Testis (tissue), 2 donors: ENCODE measurements at regions not wholly inside any gene's neighbourhood (a gene's known extent, or its start where the extent isn't known, plus 50 kb on each side); places are given as distances from the start of the nearest gene placed in this dataset.

Experiments
- DNase-seq: peaks from one replicate; pipeline ENCODE4 v3.0.0-alpha.2; 2019
- H3K27ac ChIP-seq, 2 donors: fragments of 200-600 bp; sonication (generic); one replicate each; pipeline ENCODE4 v1.5.1; 2019
- H3K27me3 ChIP-seq: fragments of 200-600 bp; sonication (generic); one replicate; pipeline ENCODE4 v1.5.1; 2019
- H3K36me3 ChIP-seq: fragments of 200-600 bp; sonication (generic); one replicate; pipeline ENCODE4 v1.5.1; 2017; ENCODE audit warnings: low read depth; ENCODE audit errors: missing control alignments
- H3K4me1 ChIP-seq: fragments of 200-600 bp; sonication (generic); one replicate; pipeline ENCODE4 v1.5.1; 2019
- H3K4me3 ChIP-seq, 2 donors: fragments of 200-600 bp; sonication (generic); one replicate each; pipeline ENCODE4 v1.5.1; 2017 to 2019
- H3K9me3 ChIP-seq: fragments of 200-600 bp; sonication (generic); one replicate; pipeline ENCODE4 v1.5.1; 2017
- POLR2A ChIP-seq: fragments of 450-650 bp; IDR thresholded peaks from one replicate; pipeline ENCODE4 v1.6.1; 2017; ENCODE audit warnings: antibody characterized with exemption, mild to moderate bottlenecking, moderate library complexity
- WGBS, 2 donors: methylation state at CpG; one replicate each; pipeline ENCODE4 v1.1.5; 2018; 5-methylcytosine and 5-hydroxymethylcytosine counted together
- intact Hi-C: fragments of 100-400 bp; cut with DNase I; formaldehyde crosslinking; loops from one replicate; pipeline ENCODE4 v1.15.1; 2023; ENCODE audit warnings: low total_unique reads
- TF ChIP-seq, protein P1 (sequence below), 3 experiments: fragments of 450-650 bp in 2 of 3; fragments of 200-600 bp in 1 of 3; sonication (generic) in 1 of 3; IDR thresholded peaks; one replicate each; pipeline ENCODE4 v1.5.1; 2016 to 2019; ENCODE audit warnings: antibody characterized with exemption in 3 of 3, mild to moderate bottlenecking in 2 of 3, moderate library complexity in 1 of 3

DNA sequence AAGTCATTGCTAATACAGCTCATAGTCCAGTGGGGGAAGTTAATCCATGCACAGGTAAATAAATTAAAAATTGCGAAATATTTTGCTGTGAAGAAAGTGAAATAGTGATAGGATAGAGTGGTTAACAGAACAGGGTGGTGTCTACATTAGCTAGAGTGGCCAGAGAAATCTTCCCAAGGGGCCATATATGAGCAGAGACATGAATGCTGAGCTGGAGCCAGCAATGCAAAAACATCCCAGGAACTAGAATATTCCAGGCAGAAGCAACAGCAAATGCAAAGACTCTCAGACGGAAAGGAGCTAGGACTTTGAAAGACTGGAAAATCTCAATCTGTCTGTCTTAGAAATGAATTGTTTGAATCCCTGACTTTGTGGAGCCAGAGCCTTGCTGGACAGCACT lies 1221.6 kb downstream of the MAT2B start:
- Histone ChIP-seq H3K4me1 (no peaks in the 10 kb centered on the region), H3K4me3 (no peak overlapping the region), H3K27me3 (no peaks in the 10 kb centered on the region), H3K36me3 (no peaks in the 10 kb centered on the region), H3K9me3 (no peaks in the 10 kb centered on the region), H3K27ac (no peak overlapping the region)
- intact Hi-C loops, result no loop called here
- DNase-seq, result no peak
- TF ChIP-seq, protein P1, sequence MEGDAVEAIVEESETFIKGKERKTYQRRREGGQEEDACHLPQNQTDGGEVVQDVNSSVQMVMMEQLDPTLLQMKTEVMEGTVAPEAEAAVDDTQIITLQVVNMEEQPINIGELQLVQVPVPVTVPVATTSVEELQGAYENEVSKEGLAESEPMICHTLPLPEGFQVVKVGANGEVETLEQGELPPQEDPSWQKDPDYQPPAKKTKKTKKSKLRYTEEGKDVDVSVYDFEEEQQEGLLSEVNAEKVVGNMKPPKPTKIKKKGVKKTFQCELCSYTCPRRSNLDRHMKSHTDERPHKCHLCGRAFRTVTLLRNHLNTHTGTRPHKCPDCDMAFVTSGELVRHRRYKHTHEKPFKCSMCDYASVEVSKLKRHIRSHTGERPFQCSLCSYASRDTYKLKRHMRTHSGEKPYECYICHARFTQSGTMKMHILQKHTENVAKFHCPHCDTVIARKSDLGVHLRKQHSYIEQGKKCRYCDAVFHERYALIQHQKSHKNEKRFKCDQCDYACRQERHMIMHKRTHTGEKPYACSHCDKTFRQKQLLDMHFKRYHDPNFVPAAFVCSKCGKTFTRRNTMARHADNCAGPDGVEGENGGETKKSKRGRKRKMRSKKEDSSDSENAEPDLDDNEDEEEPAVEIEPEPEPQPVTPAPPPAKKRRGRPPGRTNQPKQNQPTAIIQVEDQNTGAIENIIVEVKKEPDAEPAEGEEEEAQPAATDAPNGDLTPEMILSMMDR (IDR thresholded peaks at IDR 0.05), result no peak
- no peak for TF ChIP-seq POLR2A
- 92 to 93% methylated on average over 2 of the region's 2 CpGs for WGBS, 2 donors

DNA sequence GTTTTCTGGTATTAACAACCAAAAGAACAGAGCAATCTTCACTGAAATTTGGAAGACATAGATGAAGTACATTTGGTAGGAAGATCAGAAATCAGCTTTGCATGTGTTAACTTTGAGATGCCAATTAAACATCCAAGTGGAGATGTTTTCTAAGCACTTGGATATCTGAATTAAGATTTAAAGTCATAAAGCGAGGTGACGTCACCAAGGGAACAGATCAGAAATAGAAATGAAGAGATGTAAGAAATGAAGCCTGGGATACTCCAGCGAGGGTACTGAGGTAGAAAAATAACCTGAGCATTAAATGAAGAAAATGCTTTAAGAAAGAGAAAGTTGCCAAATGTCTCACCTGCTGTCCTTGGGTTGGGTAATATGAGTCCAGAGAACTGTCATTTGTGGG lies 1223.3 kb downstream of the MAT2B start:
- Histone ChIP-seq H3K27me3 (no peaks in the 10 kb centered on the region), H3K4me3 (no peak overlapping the region), H3K9me3 (no peaks in the 10 kb centered on the region), H3K36me3 (no peaks in the 10 kb centered on the region), H3K27ac (no peak overlapping the region), H3K4me1 (no peaks in the 10 kb centered on the region)
- DNase-seq, result no peak
- intact Hi-C loops, result no loop called here
- TF ChIP-seq POLR2A, result no peak
- TF ChIP-seq, protein P1 (IDR thresholded peaks at IDR 0.05), result no peak
- WGBS, 2 donors, result 90 to 92% methylated on average over 3 of the region's 3 CpGs

DNA sequence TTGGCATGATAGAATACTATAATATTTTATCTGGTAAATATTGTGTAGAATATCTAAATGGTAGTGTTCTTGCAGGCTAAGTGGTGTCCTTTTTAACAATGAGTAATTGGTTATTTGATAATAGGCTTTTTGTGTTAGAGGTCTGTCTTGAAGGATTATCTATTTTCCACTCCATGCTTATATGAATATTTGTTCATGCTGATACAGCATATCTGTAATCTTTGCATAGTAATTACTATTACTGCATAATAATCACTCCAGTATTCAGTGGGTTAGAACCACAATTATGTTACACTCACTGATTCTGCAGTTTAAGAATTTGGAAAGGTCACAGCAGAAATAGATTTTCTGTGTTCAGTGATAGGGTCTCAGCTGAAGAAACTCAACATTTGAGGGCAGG lies 1229.9 kb downstream of the MAT2B start:
- Histone ChIP-seq H3K27ac (no peak overlapping the region), H3K36me3 (no peaks in the 10 kb centered on the region), H3K27me3 (no peaks in the 10 kb centered on the region), H3K4me1 (no peaks in the 10 kb centered on the region), H3K4me3 (no peak overlapping the region), H3K9me3 (no peaks in the 10 kb centered on the region)
- TF ChIP-seq, protein P1 (IDR thresholded peaks at IDR 0.05), result no peak
- no peak for TF ChIP-seq POLR2A
- intact Hi-C loops, result no loop called here
- no peak for DNase-seq

DNA sequence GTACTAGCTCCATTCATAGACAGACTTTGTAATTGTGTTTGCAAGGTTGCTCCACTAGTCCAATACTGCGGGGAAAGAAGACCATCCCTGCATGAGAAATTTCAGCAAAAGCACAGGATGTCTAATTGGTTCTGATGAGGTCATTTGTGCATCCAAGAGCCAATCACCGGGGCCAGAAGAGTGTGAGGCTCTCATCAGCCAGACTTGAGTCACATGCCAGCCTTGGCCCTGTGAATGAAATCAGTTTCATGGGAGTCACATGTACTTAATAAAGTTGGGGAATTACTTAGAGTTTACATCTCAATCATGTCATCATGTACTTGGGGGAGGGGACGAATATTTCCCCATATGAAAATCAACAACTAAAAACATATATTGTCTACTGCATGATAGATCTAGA lies 1236.0 kb downstream of the MAT2B start:
- H3K27ac ChIP-seq, result no peak overlapping the region
- H3K27me3 ChIP-seq, result no peaks in the 10 kb centered on the region
- WGBS, 2 donors, result 90% methylated on average over 3 of the region's 3 CpGs
- H3K36me3 ChIP-seq, result no peaks in the 10 kb centered on the region
- intact Hi-C loops, result no loop called here
- TF ChIP-seq, protein P1 (IDR thresholded peaks at IDR 0.05), result no peak
- no peak for TF ChIP-seq POLR2A
- DNase-seq, result no peak
- no peaks in the 10 kb centered on the region for H3K9me3 ChIP-seq
- no peaks in the 10 kb centered on the region for H3K4me1 ChIP-seq
- H3K4me3 ChIP-seq, result no peak overlapping the region

DNA sequence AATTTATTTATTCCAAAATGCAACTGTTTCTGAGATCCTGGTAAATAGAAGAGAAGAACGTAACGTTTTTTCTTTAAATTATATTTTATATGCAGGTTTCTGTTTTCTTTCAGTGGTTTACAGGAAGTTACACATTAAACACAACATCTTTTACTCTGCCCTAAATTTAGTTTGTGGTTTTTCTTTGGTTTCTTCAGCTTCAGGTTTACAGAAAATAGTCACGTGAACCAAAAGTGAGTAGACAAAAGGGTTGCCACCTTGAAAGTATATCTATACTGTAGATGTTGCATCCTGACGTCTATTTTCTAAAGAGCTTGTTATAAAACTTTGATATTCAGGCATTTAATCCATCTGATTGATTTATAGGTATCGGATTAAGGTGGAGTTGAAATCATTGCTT lies 1236.6 kb downstream of the MAT2B start:
- H3K4me1 ChIP-seq, result no peaks in the 10 kb centered on the region
- no peak for DNase-seq
- 77 to 78% methylated on average over 5 of the region's 5 CpGs for WGBS, 2 donors
- H3K27me3 ChIP-seq, result no peaks in the 10 kb centered on the region
- H3K36me3 ChIP-seq, result no peaks in the 10 kb centered on the region
- H3K27ac ChIP-seq, result no peak overlapping the region
- intact Hi-C loops, result no loop called here
- no peak for TF ChIP-seq POLR2A
- TF ChIP-seq, protein P1 (IDR thresholded peaks at IDR 0.05), result no peak
- H3K4me3 ChIP-seq, result no peak overlapping the region
- H3K9me3 ChIP-seq, result no peaks in the 10 kb centered on the region
